Limb (tissue), 2 donors: ENCODE measurements at regions not wholly inside any gene's neighbourhood (a gene's known extent, or its start where the extent isn't known, plus 50 kb on each side); places are given as distances from the start of the nearest gene placed in this dataset.

Source experiments
- DNase-seq, 2 donors: peaks; one replicate each; pipeline ENCODE4 v3.0.0-alpha.2; 2016; ENCODE audit errors: extremely low spot score in 2 of 2

DNA sequence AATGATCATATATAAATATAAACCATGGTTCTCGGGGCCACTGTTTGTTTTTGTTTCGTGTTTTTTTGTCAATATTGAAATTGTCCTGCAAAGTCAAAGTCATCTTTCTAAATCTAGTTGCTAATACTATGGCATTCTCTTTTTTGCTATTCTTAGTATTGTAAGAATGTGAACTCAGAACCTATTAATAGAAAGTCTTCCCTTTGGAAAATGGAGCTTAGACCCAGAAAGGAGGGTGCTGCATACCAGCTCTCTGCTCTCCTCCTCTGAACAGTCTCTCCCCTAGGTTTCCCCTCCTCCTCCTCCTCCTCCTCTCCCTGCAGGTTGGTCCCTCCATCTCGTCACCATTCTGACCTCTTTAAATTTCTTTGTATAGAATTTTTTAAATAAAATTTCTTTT lies 150.4 kb upstream of the CCN2 start:
- DNase-seq = no peak

DNA sequence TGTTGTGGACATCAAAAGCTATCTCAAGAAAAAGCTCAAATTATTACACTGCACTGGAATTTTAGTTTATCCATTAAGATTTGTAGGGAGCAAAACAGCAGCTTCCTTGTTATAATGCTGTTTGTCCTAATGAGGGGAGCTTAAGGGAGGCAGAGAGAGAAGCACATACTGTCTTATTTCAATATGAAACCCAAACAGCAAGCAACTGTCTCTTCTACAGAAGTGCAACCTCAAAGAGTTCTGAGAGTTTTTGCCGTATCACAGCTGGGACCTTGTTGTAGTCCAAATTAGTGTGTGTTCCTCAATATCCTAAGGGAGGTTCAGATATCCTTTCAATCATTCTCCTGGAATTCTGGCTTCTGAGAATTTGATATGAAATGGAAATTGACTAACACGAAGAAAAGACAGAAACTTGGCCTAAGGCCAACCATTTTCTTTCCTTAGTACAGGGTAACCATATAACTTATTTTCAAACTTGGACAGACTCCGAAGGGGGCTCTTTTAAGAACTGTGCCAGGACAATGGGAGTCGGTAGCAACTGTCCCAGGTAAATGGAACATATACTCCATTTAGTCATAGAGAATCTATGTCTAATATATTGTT lies 149.3 kb upstream of the CCN2 start:
- no peak for DNase-seq

- no peak for DNase-seq
Observed at GRCh38 chr6:132096996-132097395, 145.8 kb upstream of the CCN2 start.

- no peak for DNase-seq
Observed at GRCh38 chr6:132096245-132096644, 145.1 kb upstream of the CCN2 start.

DNA sequence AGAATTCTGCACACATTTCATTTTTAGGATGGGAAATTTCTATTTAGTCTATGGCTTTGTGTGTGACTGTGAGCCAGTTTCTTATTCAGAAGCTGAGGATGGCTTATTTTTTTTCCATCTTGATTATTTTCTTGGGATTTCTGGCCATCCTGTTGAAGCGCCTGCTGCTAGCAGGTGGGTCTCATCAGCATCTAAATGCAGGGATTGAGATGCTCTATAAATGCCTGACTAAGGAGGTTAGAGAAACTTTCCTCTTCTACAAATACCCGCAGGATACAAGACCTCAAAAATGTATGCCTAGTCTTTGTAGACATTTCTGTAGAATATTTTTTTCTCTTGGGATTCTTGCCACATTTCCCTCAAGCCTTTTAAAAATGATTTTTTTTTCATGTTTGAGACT lies 138.0 kb upstream of the CCN2 start:
- no peak for DNase-seq

GRCh38 chr6:132088150-132088549 lies 137.0 kb upstream of the CCN2 start:
- DNase-seq = no peak

- DNase-seq = peak in 1 of 2 donors; percentile 39
Observed at GRCh38 chr6:132087391-132087790, 136.2 kb upstream of the CCN2 start.

GRCh38 chr6:132085731-132086130 lies 134.6 kb upstream of the CCN2 start:
- no peak for DNase-seq

DNA sequence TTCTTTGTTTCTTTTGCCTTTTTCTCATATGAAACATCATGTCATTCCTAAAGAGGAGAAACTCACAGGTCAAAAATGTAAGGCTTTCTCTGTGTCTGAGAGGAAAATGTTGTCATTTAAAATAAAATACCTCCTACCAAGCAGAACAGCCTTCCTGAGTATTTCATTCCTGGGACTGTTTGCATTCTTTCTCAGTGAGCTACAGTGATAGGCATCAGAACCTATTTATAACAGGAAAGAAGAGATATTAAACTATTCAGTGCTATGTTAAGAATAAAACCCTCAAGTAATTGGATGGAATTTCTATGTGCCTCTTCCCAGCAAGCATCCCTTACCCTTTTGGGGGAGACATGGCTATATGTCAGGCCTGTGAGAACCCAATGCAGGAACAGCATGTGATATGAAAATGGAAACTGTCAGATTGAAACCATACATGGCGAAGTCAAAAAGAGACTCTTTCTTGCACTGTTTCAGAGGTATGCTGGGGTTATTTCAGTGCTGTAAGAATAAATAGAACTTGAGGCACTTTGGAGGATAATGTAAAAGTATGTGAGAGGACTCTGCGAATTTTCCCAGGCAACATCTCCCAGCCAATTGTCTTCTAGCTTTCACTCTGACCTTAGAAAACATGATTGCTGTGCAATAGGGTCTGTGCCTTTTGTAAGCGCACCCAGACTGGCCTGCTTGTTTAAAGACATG lies 133.8 kb upstream of the CCN2 start:
- no peak for DNase-seq

DNA sequence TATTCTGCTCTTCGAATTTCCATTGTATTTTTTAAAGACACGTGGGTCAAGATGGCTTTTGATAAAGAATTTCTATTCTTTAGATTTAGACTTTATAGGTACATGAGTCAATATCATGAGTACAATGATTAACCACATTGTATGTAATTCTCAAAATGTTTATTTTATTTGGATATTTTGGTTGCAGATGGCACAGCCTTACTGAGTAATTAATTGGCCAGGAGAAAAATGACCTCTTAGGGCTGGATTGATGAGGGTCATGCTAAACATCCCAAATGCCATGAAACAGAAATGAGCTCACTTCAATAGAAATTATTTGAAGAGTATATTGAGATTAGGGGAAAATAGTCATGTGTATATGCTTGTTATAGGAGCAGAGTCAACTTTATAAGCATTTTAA lies 131.2 kb upstream of the CCN2 start:
- no peak for DNase-seq

- DNase-seq = no peak
Observed at GRCh38 chr6:132081338-132081737, 130.2 kb upstream of the CCN2 start.

DNA sequence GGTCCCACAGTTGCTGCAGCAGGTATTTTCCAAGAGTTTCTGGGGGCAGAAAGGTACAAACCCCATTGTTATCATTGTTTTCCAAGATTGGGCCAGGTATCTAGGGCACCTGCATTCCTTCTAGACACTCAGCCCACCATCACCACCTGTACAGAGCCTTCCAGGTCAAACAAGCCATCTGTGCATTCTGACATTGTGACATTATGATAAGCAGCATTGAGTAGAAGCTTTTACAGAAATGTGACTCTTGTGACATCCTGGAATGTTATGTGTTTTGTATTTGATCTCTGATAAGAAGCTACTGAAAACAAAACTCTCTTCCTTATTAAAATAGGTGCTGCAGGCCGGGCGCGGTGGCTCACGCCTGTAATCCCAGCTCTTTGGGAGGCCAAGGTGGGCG lies 128.1 kb upstream of the CCN2 start:
- DNase-seq = no peak

DNA sequence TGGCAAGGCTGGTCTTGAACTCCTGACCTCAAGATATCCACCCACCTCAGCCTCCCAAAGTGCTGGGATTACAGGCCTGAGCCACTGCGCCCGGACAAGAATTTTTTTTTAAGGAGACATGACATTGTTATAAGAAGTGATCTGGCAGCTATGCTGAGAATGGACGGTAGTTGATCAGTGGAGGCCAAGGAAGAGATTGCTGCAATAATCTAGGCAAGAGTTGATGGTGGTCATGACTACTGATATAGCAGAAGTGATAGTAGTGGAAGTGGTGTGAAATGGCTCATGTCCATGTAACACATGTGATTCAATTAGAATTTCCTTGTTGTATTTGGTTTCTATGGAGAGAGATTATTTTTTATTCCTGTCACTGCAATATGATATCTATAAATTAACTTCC lies 125.3 kb upstream of the CCN2 start:
- no peak for DNase-seq

GRCh38 chr6:132072831-132073230 lies 121.7 kb upstream of the CCN2 start:
- no peak for DNase-seq

GRCh38 chr6:132072271-132072670 lies 121.1 kb upstream of the CCN2 start:
- DNase-seq = no peak

GRCh38 chr6:132070356-132070755 lies 119.2 kb upstream of the CCN2 start:
- DNase-seq = no peak

- no peak for DNase-seq
Observed at GRCh38 chr6:132068766-132069165, 117.6 kb upstream of the CCN2 start.

DNA sequence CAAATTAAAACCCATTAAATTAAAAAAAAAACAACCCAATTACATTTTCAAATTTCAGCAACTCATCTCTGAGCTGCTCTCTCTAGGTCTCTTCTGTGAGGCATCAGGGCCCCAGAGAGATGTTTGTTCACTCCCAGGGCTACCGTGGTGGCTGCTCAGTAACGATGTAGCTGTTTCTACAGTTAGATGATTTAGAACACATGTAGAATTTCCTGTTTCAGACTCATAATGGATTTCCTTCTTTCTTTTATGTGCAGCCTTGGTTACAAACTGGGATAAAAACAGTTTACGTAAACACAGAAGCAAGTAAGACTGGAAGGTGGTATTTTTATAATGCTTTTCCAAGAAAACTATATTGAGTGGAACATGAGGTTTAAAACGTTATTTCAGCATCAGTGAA lies 116.1 kb upstream of the CCN2 start:
- peak in 1 of 2 donors; percentile 59 for DNase-seq

DNA sequence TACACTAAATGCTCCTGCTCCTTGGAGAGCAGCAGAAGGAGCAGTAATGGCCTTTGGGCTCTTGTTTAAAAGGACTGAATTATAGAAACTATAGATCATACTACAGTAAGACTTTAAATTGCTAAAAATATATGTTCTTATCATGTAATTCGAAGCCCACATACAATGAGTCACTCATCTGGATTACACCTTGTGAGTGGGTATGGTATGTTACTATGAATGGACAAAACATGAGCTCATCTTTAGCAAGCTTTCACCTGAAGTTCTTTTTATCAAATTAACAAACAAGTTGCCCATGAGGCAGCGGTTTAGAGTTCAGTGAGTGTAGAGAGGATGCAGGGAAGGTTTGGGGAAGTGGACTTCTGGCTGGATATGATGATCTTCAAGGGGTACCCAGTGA lies 114.4 kb upstream of the CCN2 start:
- no peak for DNase-seq

- DNase-seq = no peak
Observed at GRCh38 chr6:132063738-132064137, 112.6 kb upstream of the CCN2 start.

DNA sequence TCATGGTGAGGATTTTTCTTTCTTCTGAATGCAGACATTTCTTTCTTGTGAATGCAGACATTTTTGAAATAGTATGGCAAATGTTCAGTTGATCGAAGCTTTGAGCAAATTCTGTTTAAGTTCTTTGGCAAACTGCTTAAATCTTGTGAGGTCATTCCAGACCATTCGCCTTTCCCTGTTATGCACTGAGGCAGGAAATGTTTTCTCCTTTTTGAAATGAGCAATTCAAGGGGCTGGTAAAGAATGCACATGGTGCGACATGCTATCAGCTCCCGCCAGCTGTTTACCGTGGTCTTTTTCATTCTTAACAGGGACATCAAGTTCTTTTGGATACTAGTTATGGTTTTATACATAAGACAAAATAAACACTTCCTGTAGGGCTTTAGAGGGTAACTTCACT lies 112.0 kb upstream of the CCN2 start:
- no peak for DNase-seq

DNA sequence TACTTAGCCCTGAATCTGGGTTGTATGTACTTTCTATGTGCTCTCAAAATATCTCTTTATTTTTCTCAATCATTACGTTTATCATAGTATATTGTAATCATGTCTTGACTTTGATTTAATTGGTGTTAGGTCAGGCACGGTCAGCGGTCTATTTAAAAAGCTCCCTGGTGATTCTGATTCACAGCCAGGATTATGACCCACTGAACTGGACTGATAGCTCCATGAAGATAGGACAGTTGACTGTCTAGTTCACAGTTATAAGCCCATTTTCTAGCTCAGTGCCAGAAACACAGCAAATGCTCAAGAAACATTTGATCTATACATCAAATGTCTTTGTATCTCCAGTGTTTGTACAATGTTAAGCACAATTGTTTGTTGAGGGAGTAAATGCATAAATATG lies 111.5 kb upstream of the CCN2 start:
- DNase-seq = no peak

- no peak for DNase-seq
Observed at GRCh38 chr6:132061381-132061780, 110.2 kb upstream of the CCN2 start.

DNA sequence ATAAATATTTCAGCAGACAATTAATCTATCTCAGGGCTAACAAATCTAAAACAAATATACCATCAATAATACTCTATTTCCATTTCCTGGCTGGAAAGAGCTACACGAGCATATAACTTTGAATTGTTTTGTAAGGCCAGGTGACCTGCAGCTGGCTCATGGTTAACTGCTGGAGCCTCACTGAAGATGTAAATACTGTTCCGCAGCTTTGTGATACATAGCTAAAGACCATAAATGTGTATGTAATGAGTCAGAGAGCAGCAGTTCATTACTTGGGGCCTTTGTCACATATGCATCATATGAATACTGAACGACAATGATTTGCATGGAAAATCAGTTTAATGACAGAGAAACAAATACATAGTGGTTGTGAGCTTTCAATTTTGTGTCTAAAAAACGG lies 109.4 kb upstream of the CCN2 start:
- DNase-seq = no peak
